COLO829 (cell line): ENCODE measurements at regions not wholly inside any gene's neighbourhood (a gene's known extent, or its start where the extent isn't known, plus 50 kb on each side); places are given as distances from the start of the nearest gene placed in this dataset.

Experiments used
- DNase-seq: peaks from one replicate; pipeline ENCODE4 v3.0.0; 2012; ENCODE audit warnings: low spot score

GRCh38 chr2:215716956-215717355 is 281.1 kb upstream of the FN1 start:
- DNase-seq = no peak

GRCh38 chr2:215712871-215713790 is 277.3 kb upstream of the FN1 start:
- peak; percentile 51 for DNase-seq

- DNase-seq = no peak
These were observed 276.5 kb upstream of the FN1 start for GRCh38 chr2:215712219-215712868.

- no peak for DNase-seq
These were observed 275.7 kb upstream of the FN1 start for GRCh38 chr2:215711471-215712034.

- DNase-seq = no peak
These were observed 271.7 kb upstream of the FN1 start for GRCh38 chr2:215707608-215708007.

GRCh38 chr2:215705771-215706361 is 270.0 kb upstream of the FN1 start:
- DNase-seq = no peak

- DNase-seq = no peak
These were observed 269.4 kb upstream of the FN1 start for GRCh38 chr2:215705281-215705680.

GRCh38 chr2:215702116-215702902 is 266.4 kb upstream of the FN1 start:
- no peak for DNase-seq

- DNase-seq = no peak
These were observed 264.1 kb upstream of the FN1 start for GRCh38 chr2:215699700-215700538.

- DNase-seq = no peak
These were observed 263.1 kb upstream of the FN1 start for GRCh38 chr2:215699018-215699417.

GRCh38 chr2:215698566-215698965 is 262.7 kb upstream of the FN1 start:
- no peak for DNase-seq

- no peak for DNase-seq
These were observed 261.6 kb upstream of the FN1 start for GRCh38 chr2:215697496-215697895.

GRCh38 chr2:215697003-215697402 is 261.1 kb upstream of the FN1 start:
- no peak for DNase-seq

- DNase-seq = no peak
These were observed 260.0 kb upstream of the FN1 start for GRCh38 chr2:215695861-215696260.

- DNase-seq = no peak
These were observed 258.2 kb upstream of the FN1 start for GRCh38 chr2:215693999-215694580.

GRCh38 chr2:215693193-215693998 is 257.5 kb upstream of the FN1 start:
- peak; percentile 66 for DNase-seq

GRCh38 chr2:215692387-215693079 is 256.7 kb upstream of the FN1 start:
- no peak for DNase-seq

GRCh38 chr2:215691346-215691745 is 255.5 kb upstream of the FN1 start:
- no peak for DNase-seq
